ENCODE measurements at regions not wholly inside any gene's neighbourhood (a gene's known extent, or its start where the extent isn't known, plus 50 kb on each side); places are given as distances from the start of the nearest gene placed in this dataset.

DNA sequence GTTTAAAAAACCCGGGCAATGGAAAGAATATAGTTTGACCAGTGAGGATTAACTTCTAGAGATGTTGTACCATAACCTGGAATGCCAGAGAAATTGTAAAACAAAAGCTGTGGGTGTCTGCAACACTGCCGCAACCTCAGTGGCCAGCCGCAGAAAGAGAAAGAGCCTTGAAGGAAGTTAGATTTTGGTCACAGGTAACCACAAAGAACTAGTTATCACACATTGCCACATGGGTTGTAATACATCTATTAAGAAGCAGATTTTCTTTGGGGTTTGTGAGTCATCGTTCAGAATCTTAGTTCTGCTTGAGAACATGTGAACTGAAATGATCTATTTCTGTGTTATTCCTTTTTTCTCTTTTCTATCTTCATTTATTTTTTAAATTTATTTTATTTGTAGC, 222.9 kb upstream of the AGAP1 start:
- Histone ChIP-seq H3K27ac (ENCODE audit: low read length) (no peak overlapping the region), H3K27me3 (ENCODE audit: control insufficient read depth, insufficient read depth, low read length) (no peaks in the 10 kb centered on the region), H3K4me1 (ENCODE audit: control insufficient read depth, insufficient read depth, low read length) (peaks cover 2% of the 10 kb centered on the region), H3K4me3 (ENCODE audit: low read length) (no peak overlapping the region), H3K9me3 (ENCODE audit: control insufficient read depth, insufficient read depth, low read length) (no peaks in the 10 kb centered on the region), H3K36me3 (ENCODE audit: control insufficient read depth, insufficient read depth, low read length) (no peaks in the 10 kb centered on the region)
- DNase-seq (ENCODE audit: low read depth, low spot score) = no peak
- no CpG with 5 or more reads among the region's 4 CpGs for WGBS (ENCODE audit: insufficient coverage, insufficient read length)

DNA sequence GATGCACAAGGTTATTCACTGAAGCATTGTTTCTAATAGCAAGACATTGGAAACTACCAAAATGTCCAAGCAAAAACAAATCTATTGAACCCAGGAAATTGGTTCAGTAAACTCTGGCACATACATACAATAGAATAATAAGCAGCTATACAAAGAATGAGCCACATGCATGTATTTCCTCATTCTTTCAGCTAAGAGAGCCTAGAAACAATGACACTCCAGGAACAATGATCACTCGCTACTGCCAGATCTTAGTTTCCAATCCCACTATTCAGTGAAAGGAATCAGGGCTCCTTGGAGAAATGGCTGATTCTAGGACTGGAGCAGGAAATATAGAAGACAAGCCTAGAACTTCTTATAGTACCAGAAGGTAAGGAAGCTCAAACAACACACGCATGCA, 221.9 kb upstream of the AGAP1 start:
- no CpG with 5 or more reads among the region's 2 CpGs for WGBS (ENCODE audit: insufficient coverage, insufficient read length)
- Histone ChIP-seq H3K27me3 (ENCODE audit: control insufficient read depth, insufficient read depth, low read length) (no peaks in the 10 kb centered on the region), H3K9me3 (ENCODE audit: control insufficient read depth, insufficient read depth, low read length) (no peaks in the 10 kb centered on the region), H3K36me3 (ENCODE audit: control insufficient read depth, insufficient read depth, low read length) (no peaks in the 10 kb centered on the region), H3K4me1 (ENCODE audit: control insufficient read depth, insufficient read depth, low read length) (peaks cover 2% of the 10 kb centered on the region), H3K4me3 (ENCODE audit: low read length) (no peak overlapping the region), H3K27ac (ENCODE audit: low read length) (no peak overlapping the region)
- DNase-seq (ENCODE audit: low read depth, low spot score) = no peak

DNA sequence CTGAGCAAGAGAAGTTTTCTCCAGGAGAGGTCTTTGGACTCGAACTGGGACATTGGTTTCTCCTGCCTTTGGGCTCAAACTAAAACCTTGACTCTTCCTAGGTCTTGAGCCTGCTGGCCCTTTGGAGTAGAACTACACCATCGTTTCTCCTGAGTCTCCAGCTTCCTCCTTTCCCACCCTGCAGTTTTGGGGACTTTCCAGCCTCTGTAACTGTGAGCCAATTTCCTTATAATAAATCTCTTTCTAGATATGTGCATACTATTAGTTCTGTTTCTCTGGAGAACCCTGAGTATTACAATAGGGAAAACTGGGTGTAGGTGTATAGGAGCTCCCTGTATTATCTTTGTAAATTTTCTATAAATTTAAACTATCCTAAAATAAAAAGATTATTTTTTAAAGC, 219.8 kb upstream of the AGAP1 start:
- no peak for DNase-seq (ENCODE audit: low read depth, low spot score)
- Histone ChIP-seq H3K4me3 (ENCODE audit: low read length) (no peak overlapping the region), H3K27ac (ENCODE audit: low read length) (no peak overlapping the region), H3K9me3 (ENCODE audit: control insufficient read depth, insufficient read depth, low read length) (no peaks in the 10 kb centered on the region), H3K36me3 (ENCODE audit: control insufficient read depth, insufficient read depth, low read length) (no peaks in the 10 kb centered on the region), H3K4me1 (ENCODE audit: control insufficient read depth, insufficient read depth, low read length) (no peaks in the 10 kb centered on the region; the same call in 1 of the 2 replicates), H3K27me3 (ENCODE audit: control insufficient read depth, insufficient read depth, low read length) (no peaks in the 10 kb centered on the region)
- no CpG with 5 or more reads among the region's 2 CpGs for WGBS (ENCODE audit: insufficient coverage, insufficient read length)

DNA sequence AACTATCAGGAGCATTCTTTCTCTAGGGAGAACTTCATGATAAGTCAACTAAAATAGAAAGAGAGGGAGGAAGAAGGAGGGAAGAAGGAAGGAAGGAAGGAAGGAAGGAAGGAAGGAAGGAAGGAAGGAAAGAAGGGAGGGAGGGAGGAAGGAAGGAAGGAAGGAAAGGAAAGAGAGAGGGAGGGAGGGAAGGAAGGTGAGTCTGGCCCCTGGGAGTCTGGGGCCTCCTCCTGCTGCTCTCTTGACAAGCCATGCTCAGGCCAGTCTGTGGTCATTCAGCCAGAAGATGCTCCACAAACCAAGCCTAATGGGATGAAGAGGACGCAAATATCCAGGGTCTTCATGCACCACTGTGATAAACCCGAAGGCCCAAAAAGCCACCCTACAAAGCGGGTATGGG, 216.4 kb upstream of the AGAP1 start:
- WGBS (ENCODE audit: insufficient coverage, insufficient read length) = no CpG with 5 or more reads among the region's 3 CpGs
- Histone ChIP-seq H3K4me1 (ENCODE audit: control insufficient read depth, insufficient read depth, low read length) (no peaks in the 10 kb centered on the region), H3K27me3 (ENCODE audit: control insufficient read depth, insufficient read depth, low read length) (no peaks in the 10 kb centered on the region), H3K36me3 (ENCODE audit: control insufficient read depth, insufficient read depth, low read length) (no peaks in the 10 kb centered on the region), H3K9me3 (ENCODE audit: control insufficient read depth, insufficient read depth, low read length) (no peaks in the 10 kb centered on the region), H3K4me3 (ENCODE audit: low read length) (no peak overlapping the region), H3K27ac (ENCODE audit: low read length) (no peak overlapping the region)
- no peak for DNase-seq (ENCODE audit: low read depth, low spot score)

DNA sequence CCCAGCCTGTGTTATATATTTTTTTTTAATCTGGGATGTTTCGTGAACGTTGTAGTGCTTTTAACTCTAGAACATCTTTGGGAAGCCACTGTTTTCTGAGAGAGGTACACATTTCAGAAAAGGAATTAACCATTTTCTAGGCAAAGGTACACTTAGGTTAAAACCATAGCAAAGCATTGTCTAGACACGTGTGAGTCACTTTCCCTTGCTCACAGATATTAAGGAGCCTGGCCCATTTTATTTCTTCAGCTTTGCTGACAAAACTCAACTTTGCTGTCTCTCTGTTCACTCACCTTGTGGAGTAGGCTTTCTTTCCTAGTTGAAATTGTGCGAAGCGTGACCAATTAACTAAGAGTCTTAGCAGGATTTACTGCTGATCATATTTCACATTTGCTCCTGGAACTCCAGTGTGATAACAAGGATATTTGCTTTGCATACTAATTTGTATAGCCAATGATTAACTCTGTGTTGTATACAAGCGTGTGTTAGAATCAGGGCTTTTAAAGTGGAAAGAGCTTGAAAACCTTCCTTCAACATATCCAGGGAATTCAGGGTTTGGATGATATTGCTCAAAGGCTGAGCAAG, 215.0 kb upstream of the AGAP1 start:
- Histone ChIP-seq H3K27ac (ENCODE audit: low read length) (no peak overlapping the region), H3K4me3 (ENCODE audit: low read length) (no peak overlapping the region), H3K4me1 (ENCODE audit: control insufficient read depth, insufficient read depth, low read length) (no peaks in the 10 kb centered on the region), H3K36me3 (ENCODE audit: control insufficient read depth, insufficient read depth, low read length) (no peaks in the 10 kb centered on the region), H3K27me3 (ENCODE audit: control insufficient read depth, insufficient read depth, low read length) (no peaks in the 10 kb centered on the region), H3K9me3 (ENCODE audit: control insufficient read depth, insufficient read depth, low read length) (no peaks in the 10 kb centered on the region)
- no peak for DNase-seq (ENCODE audit: low read depth, low spot score)
- no CpG with 5 or more reads among the region's 6 CpGs for WGBS (ENCODE audit: insufficient coverage, insufficient read length)

- Histone ChIP-seq H3K4me3 (ENCODE audit: low read length) (no peak overlapping the region), H3K4me1 (ENCODE audit: control insufficient read depth, insufficient read depth, low read length) (no peaks in the 10 kb centered on the region), H3K36me3 (ENCODE audit: control insufficient read depth, insufficient read depth, low read length) (no peaks in the 10 kb centered on the region), H3K27me3 (ENCODE audit: control insufficient read depth, insufficient read depth, low read length) (no peaks in the 10 kb centered on the region), H3K9me3 (ENCODE audit: control insufficient read depth, insufficient read depth, low read length) (no peaks in the 10 kb centered on the region), H3K27ac (ENCODE audit: low read length) (no peak overlapping the region)
- WGBS (ENCODE audit: insufficient coverage, insufficient read length) = no CpG with 5 or more reads among the region's 1 CpG
- DNase-seq (ENCODE audit: low read depth, low spot score) = no peak
Measured at GRCh38 chr2:235279965-235280364, 213.9 kb upstream of the AGAP1 start.

DNA sequence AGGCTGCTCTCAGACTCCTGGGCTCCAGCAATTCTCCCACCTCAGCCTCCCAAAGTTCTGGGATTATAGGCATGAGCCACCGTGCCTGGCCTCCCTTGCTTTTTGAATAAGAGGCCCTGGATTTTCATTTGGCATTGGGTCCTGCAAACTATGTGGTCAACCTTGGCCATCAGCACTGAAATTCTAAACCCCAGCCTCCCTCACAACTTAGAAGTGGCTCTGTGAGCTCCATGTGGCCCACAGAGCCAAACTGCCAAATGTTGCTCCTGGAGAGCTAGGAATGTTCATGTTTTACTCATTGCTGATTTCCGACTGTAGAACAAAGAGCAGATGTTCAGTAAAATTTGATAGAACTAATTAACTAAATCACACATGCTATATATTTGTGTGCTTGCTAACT, 210.6 kb upstream of the AGAP1 start:
- WGBS (ENCODE audit: insufficient coverage, insufficient read length) = no CpG with 5 or more reads among the region's 2 CpGs

GRCh38 chr2:235286622-235287374, 207.0 kb upstream of the AGAP1 start:
- H3K9me3 ChIP-seq (ENCODE audit: control insufficient read depth, insufficient read depth, low read length) = no peaks in the 10 kb centered on the region
- H3K4me1 ChIP-seq (ENCODE audit: control insufficient read depth, insufficient read depth, low read length) = no peaks in the 10 kb centered on the region
- DNase-seq (ENCODE audit: low read depth, low spot score) = no peak
- WGBS (ENCODE audit: insufficient coverage, insufficient read length) = no CpG with 5 or more reads among the region's 3 CpGs
- H3K36me3 ChIP-seq (ENCODE audit: control insufficient read depth, insufficient read depth, low read length) = no peaks in the 10 kb centered on the region
- no peaks in the 10 kb centered on the region for H3K27me3 ChIP-seq (ENCODE audit: control insufficient read depth, insufficient read depth, low read length)
- H3K27ac ChIP-seq (ENCODE audit: low read length) = no peak overlapping the region
- H3K4me3 ChIP-seq (ENCODE audit: low read length) = no peak overlapping the region

More for the DNA sequence above, 210.6 kb upstream of the AGAP1 start:
- H3K4me1 ChIP-seq (ENCODE audit: control insufficient read depth, insufficient read depth, low read length) = no peaks in the 10 kb centered on the region
- no peak overlapping the region for H3K4me3 ChIP-seq (ENCODE audit: low read length)
- no peaks in the 10 kb centered on the region for H3K27me3 ChIP-seq (ENCODE audit: control insufficient read depth, insufficient read depth, low read length)
- H3K9me3 ChIP-seq (ENCODE audit: control insufficient read depth, insufficient read depth, low read length) = no peaks in the 10 kb centered on the region
- H3K27ac ChIP-seq (ENCODE audit: low read length) = no peak overlapping the region
- no peaks in the 10 kb centered on the region for H3K36me3 ChIP-seq (ENCODE audit: control insufficient read depth, insufficient read depth, low read length)
- no peak for DNase-seq (ENCODE audit: low read depth, low spot score)

DNA sequence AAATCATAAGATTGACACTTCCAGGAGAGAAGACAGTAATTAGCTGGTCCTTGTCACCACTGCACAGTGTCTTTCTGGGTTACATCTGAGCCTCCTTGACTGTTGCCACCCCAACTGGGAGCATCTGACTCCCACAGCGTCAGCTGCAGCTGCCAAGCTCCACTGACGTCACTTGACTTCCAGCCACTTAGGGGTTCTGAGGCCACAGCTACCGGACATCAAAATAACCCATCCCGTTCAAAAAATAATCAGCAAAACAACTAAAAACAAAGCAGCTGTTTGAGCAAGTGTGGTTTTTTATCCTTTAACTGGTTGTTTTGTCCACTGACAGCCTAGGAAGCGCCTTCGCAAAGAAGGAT, 206.5 kb upstream of the AGAP1 start:
- H3K27me3 ChIP-seq (ENCODE audit: control insufficient read depth, insufficient read depth, low read length) = no peaks in the 10 kb centered on the region
- no peaks in the 10 kb centered on the region for H3K36me3 ChIP-seq (ENCODE audit: control insufficient read depth, insufficient read depth, low read length)
- H3K27ac ChIP-seq (ENCODE audit: low read length) = no peak overlapping the region
- no CpG with 5 or more reads among the region's 6 CpGs for WGBS (ENCODE audit: insufficient coverage, insufficient read length)
- H3K9me3 ChIP-seq (ENCODE audit: control insufficient read depth, insufficient read depth, low read length) = no peaks in the 10 kb centered on the region
- DNase-seq (ENCODE audit: low read depth, low spot score) = no peak
- no peaks in the 10 kb centered on the region for H3K4me1 ChIP-seq (ENCODE audit: control insufficient read depth, insufficient read depth, low read length)
- H3K4me3 ChIP-seq (ENCODE audit: low read length) = no peak overlapping the region

DNA sequence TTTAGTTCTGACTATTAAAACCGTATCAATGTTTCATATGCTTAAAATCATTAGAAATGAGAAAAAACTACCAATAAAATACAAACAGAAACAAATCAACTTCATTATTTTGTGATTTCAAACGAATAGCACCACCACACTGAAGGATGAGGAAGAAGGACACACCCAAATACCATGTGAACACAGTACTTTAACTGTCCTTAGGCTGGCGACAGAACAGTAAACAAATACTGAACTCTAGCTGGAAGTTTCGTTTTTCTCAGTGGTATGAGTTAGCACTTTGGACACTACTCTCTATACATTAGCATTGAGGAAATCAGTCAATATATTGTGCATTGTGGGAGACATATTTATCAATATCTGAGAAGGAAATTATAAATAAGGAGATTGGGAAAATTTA, 202.4 kb upstream of the AGAP1 start:
- Histone ChIP-seq H3K27ac (ENCODE audit: low read length) (no peak overlapping the region), H3K36me3 (ENCODE audit: control insufficient read depth, insufficient read depth, low read length) (no peaks in the 10 kb centered on the region), H3K27me3 (ENCODE audit: control insufficient read depth, insufficient read depth, low read length) (no peaks in the 10 kb centered on the region), H3K4me1 (ENCODE audit: control insufficient read depth, insufficient read depth, low read length) (no peaks in the 10 kb centered on the region), H3K9me3 (ENCODE audit: control insufficient read depth, insufficient read depth, low read length) (no peaks in the 10 kb centered on the region), H3K4me3 (ENCODE audit: low read length) (no peak overlapping the region)
- DNase-seq (ENCODE audit: low read depth, low spot score) = no peak
- WGBS (ENCODE audit: insufficient coverage, insufficient read length) = no CpG with 5 or more reads among the region's 4 CpGs

GRCh38 chr2:235293061-235293460, 200.8 kb upstream of the AGAP1 start:
- no peak for DNase-seq (ENCODE audit: low read depth, low spot score)
- Histone ChIP-seq H3K27me3 (ENCODE audit: control insufficient read depth, insufficient read depth, low read length) (no peaks in the 10 kb centered on the region), H3K4me1 (ENCODE audit: control insufficient read depth, insufficient read depth, low read length) (no peaks in the 10 kb centered on the region), H3K4me3 (ENCODE audit: low read length) (no peak overlapping the region), H3K36me3 (ENCODE audit: control insufficient read depth, insufficient read depth, low read length) (no peaks in the 10 kb centered on the region), H3K27ac (ENCODE audit: low read length) (no peak overlapping the region), H3K9me3 (ENCODE audit: control insufficient read depth, insufficient read depth, low read length) (no peaks in the 10 kb centered on the region)
- WGBS (ENCODE audit: insufficient coverage, insufficient read length) = no CpG with 5 or more reads among the region's 8 CpGs

All from iPS DF 6.9 (cell line).